Jurkat, Clone E6-1 (cell line): ENCODE measurements at regions not wholly inside any gene's neighbourhood (a gene's known extent, or its start where the extent isn't known, plus 50 kb on each side); places are given as distances from the start of the nearest gene placed in this dataset.
"Not testable (repeated sequence)": the region's sequence is repeated elsewhere in the genome, so short reads cannot be mapped to it uniquely, and the experiment has no call there.

ENCODE experiments used
- DNase-seq: peaks from one replicate; pipeline ENCODE4 v3.0.0-alpha.2; 2011; ENCODE audit warnings: low read depth, low spot score
- H3K4me3 ChIP-seq: 2 replicates; pipeline ENCODE4 v1.5.1; 2011; ENCODE audit warnings: mild to moderate bottlenecking, low read length, control low read depth, moderate library complexity

GRCh38 chr6:144621332-144621731, 336.2 kb downstream of the UTRN start:
- H3K4me3 ChIP-seq = no peak overlapping the region
- no peak for DNase-seq

GRCh38 chr6:144624246-144624645, 339.1 kb downstream of the UTRN start:
- no peak for DNase-seq
- no peak overlapping the region for H3K4me3 ChIP-seq

- DNase-seq = no peak
- H3K4me3 ChIP-seq = no peak overlapping the region
Observed at GRCh38 chr6:144624716-144625115, 339.6 kb downstream of the UTRN start.

- DNase-seq = no peak
- no peak overlapping the region for H3K4me3 ChIP-seq
Observed at GRCh38 chr6:144630857-144631256, 345.7 kb downstream of the UTRN start.

- H3K4me3 ChIP-seq = no peak overlapping the region
- no peak for DNase-seq
Observed at GRCh38 chr6:144632266-144632665, 347.1 kb downstream of the UTRN start.

GRCh38 chr6:144633886-144634285, 348.8 kb downstream of the UTRN start:
- no peak overlapping the region for H3K4me3 ChIP-seq
- DNase-seq = no peak

GRCh38 chr6:144634371-144634770, 349.2 kb downstream of the UTRN start:
- H3K4me3 ChIP-seq = no peak overlapping the region
- no peak for DNase-seq

GRCh38 chr6:144635051-144635450, 349.9 kb downstream of the UTRN start:
- no peak for DNase-seq
- no peak overlapping the region for H3K4me3 ChIP-seq

- DNase-seq, H3K4me3 ChIP-seq: not testable (repeated sequence)
Observed at GRCh38 chr6:144636025-144636424, 350.9 kb downstream of the UTRN start.

- no peak for DNase-seq
- no peak overlapping the region for H3K4me3 ChIP-seq
Observed at GRCh38 chr6:144637541-144637940, 352.4 kb downstream of the UTRN start.

GRCh38 chr6:144639654-144640053, 354.5 kb downstream of the UTRN start:
- DNase-seq = no peak
- H3K4me3 ChIP-seq = no peak overlapping the region

GRCh38 chr6:144641286-144641685, 356.2 kb downstream of the UTRN start:
- H3K4me3 ChIP-seq = no peak overlapping the region
- DNase-seq = no peak

- no peak overlapping the region for H3K4me3 ChIP-seq
- DNase-seq = no peak
Observed at GRCh38 chr6:144644776-144645175, 359.6 kb downstream of the UTRN start.

GRCh38 chr6:144646093-144647056, 361.2 kb downstream of the UTRN start:
- no peak overlapping the region for H3K4me3 ChIP-seq
- DNase-seq = no peak

GRCh38 chr6:144647406-144647964, 362.4 kb downstream of the UTRN start:
- DNase-seq = no peak
- no peak overlapping the region for H3K4me3 ChIP-seq

GRCh38 chr6:144647971-144648651, 363.0 kb downstream of the UTRN start:
- no peak overlapping the region for H3K4me3 ChIP-seq
- no peak for DNase-seq

GRCh38 chr6:144649085-144649484, 363.9 kb downstream of the UTRN start:
- no peak overlapping the region for H3K4me3 ChIP-seq
- no peak for DNase-seq

- DNase-seq = no peak
- no peak overlapping the region for H3K4me3 ChIP-seq
Observed at GRCh38 chr6:144651234-144651633, 366.1 kb downstream of the UTRN start.

- DNase-seq = no peak
- H3K4me3 ChIP-seq = no peak overlapping the region
Observed at GRCh38 chr6:144652292-144652891, 367.3 kb downstream of the UTRN start.
